Fibroblast of lung (primary cell): ENCODE measurements at regions not wholly inside any gene's neighbourhood (a gene's known extent, or its start where the extent isn't known, plus 50 kb on each side); places are given as distances from the start of the nearest gene placed in this dataset.
A peak's percentile ranks its signal among the peaks of the same experiment; 100 is the strongest.

ENCODE experiments used
- DNase-seq, 2 donors: peaks; one replicate each; pipeline versions ENCODE4 v3.0.0 to v3.0.0-alpha.2; 2010; ENCODE audit warnings: low read depth in 2 of 2
- H2AFZ ChIP-seq: 2 replicates; pipeline ENCODE4 v1.5.1; 2012; ENCODE audit warnings: low read length, control low read depth, inconsistent platforms
- H3K27ac ChIP-seq: 2 replicates; pipeline ENCODE4 v1.5.1; 2011; ENCODE audit warnings: low read length, control low read depth; ENCODE audit not compliant: insufficient read depth
- H3K27me3 ChIP-seq: 2 replicates; pipeline ENCODE4 v1.5.1; 2011; ENCODE audit warnings: mild to moderate bottlenecking, low read length; ENCODE audit not compliant: control insufficient read depth, insufficient read depth
- H3K36me3 ChIP-seq: 2 replicates; pipeline ENCODE4 v1.5.1; 2011; ENCODE audit warnings: low read length; ENCODE audit not compliant: control insufficient read depth, insufficient read depth
- H3K4me1 ChIP-seq: 2 replicates; pipeline ENCODE4 v1.5.1; 2011; ENCODE audit warnings: low read length; ENCODE audit not compliant: control insufficient read depth, insufficient read depth; ENCODE audit errors: extremely low read depth
- H3K4me2 ChIP-seq: 2 replicates; pipeline ENCODE4 v1.5.1; 2011; ENCODE audit warnings: low read length, control low read depth; ENCODE audit not compliant: insufficient read depth; ENCODE audit errors: extremely low read depth
- H3K4me3 ChIP-seq, 4 experiments: fragments of 200-600 bp in 1 of 4; sonication (generic) in 1 of 4; replicated peaks in 1 of 4; 2 replicates each; pipeline ENCODE4 v1.5.1; 2011 to 2016; ENCODE audit warnings: low read length in 4 of 4, low read depth in 3 of 4, mild to moderate bottlenecking in 3 of 4, control low read depth in 2 of 4, inconsistent platforms in 1 of 4, mixed read lengths in 1 of 4; ENCODE audit not compliant: insufficient read depth in 1 of 4; ENCODE audit errors: control extremely low read depth in 1 of 4
- H3K79me2 ChIP-seq: 2 replicates; pipeline ENCODE4 v1.5.1; 2012; ENCODE audit warnings: mild to moderate bottlenecking, low read length, inconsistent platforms; ENCODE audit not compliant: control insufficient read depth, insufficient read depth
- H3K9ac ChIP-seq: 2 replicates; pipeline ENCODE4 v1.5.1; 2011; ENCODE audit warnings: mild to moderate bottlenecking, low read length, control low read depth; ENCODE audit not compliant: insufficient read depth
- H3K9me3 ChIP-seq: 2 replicates; pipeline ENCODE4 v1.5.1; 2012; ENCODE audit warnings: low read depth, low read length; ENCODE audit not compliant: control insufficient read depth, insufficient read depth
- H4K20me1 ChIP-seq: 2 replicates; pipeline ENCODE4 v1.5.1; 2011; ENCODE audit warnings: low read length; ENCODE audit not compliant: control insufficient read depth, insufficient read depth; ENCODE audit errors: extremely low read depth
- EZH2 ChIP-seq: IDR thresholded peaks from 2 replicates; pipeline ENCODE4 v1.5.1; 2012; ENCODE audit warnings: low read length, control low read depth, mild to moderate bottlenecking; ENCODE audit errors: missing control alignments
- TF ChIP-seq, protein P1 (sequence below), 2 donors: IDR thresholded peaks in 1 of 2; conservative IDR thresholded peaks in 1 of 2; 1 replicate in 1 of 2; 2 replicates in 1 of 2; pipeline ENCODE4 v1.5.1; 2011 to 2012; ENCODE audit warnings: low read length in 2 of 2, control low read depth in 1 of 2, inconsistent platforms in 1 of 2, low read depth in 1 of 2, mild to moderate bottlenecking in 1 of 2

- Histone ChIP-seq H3K36me3 (no peaks in the 10 kb centered on the region), H3K4me1 (peaks cover 10% of the 10 kb centered on the region), H3K9me3 (no peaks in the 10 kb centered on the region), H3K27me3 (no peaks in the 10 kb centered on the region), H3K79me2 (no peaks in the 10 kb centered on the region), H2AFZ (no peak overlapping the region), H3K4me3 (no peak overlapping the region), H4K20me1 (no peaks in the 10 kb centered on the region), H3K9ac (no peak overlapping the region), H3K4me2 (no peak overlapping the region), H3K27ac (peak overlapping the region; percentile 18)
- DNase-seq = peak in 1 of 2 donors; percentile 85
- TF ChIP-seq, protein P1, sequence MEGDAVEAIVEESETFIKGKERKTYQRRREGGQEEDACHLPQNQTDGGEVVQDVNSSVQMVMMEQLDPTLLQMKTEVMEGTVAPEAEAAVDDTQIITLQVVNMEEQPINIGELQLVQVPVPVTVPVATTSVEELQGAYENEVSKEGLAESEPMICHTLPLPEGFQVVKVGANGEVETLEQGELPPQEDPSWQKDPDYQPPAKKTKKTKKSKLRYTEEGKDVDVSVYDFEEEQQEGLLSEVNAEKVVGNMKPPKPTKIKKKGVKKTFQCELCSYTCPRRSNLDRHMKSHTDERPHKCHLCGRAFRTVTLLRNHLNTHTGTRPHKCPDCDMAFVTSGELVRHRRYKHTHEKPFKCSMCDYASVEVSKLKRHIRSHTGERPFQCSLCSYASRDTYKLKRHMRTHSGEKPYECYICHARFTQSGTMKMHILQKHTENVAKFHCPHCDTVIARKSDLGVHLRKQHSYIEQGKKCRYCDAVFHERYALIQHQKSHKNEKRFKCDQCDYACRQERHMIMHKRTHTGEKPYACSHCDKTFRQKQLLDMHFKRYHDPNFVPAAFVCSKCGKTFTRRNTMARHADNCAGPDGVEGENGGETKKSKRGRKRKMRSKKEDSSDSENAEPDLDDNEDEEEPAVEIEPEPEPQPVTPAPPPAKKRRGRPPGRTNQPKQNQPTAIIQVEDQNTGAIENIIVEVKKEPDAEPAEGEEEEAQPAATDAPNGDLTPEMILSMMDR (conservative IDR thresholded peaks at IDR 0.05 in 1 of 2, IDR thresholded peaks at IDR 0.05 in 1 of 2; ENCODE audit: low read depth in 1 of 2, low read length in 2 of 2) = no peak
- TF ChIP-seq EZH2 = no peak
Measured at GRCh38 chr14:64639340-64639821, 64.8 kb upstream of the PLEKHG3 start.

DNA sequence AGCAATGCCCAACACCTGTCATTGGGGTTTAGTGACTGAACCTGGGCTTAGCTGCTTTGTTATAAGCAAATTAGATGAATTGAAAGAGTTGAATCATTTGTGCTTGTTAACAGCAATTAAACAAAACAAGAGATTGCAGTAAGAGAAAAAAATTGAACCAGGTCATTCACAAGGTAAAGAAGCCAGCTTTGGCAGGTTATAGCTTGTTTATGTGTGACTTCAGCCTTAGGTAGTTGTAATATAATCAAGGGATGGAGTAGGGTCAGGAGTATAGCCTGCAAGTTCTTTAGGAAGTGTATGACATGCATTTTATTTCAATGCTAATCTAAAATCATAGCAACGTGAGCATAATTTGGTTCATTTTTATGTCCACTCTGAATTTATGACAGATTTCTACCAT, 63.4 kb upstream of the PLEKHG3 start:
- Histone ChIP-seq H2AFZ (no peak overlapping the region), H3K9me3 (no peaks in the 10 kb centered on the region), H3K4me2 (no peak overlapping the region), H3K9ac (no peak overlapping the region), H3K4me1 (peaks cover 16% of the 10 kb centered on the region), H3K79me2 (no peaks in the 10 kb centered on the region), H3K27ac (no peak overlapping the region), H3K27me3 (no peaks in the 10 kb centered on the region), H3K4me3 (no peak overlapping the region), H4K20me1 (no peaks in the 10 kb centered on the region), H3K36me3 (no peaks in the 10 kb centered on the region)
- DNase-seq = no peak
- TF ChIP-seq, protein P1 (conservative IDR thresholded peaks at IDR 0.05 in 1 of 2, IDR thresholded peaks at IDR 0.05 in 1 of 2; ENCODE audit: low read depth in 1 of 2, low read length in 2 of 2) = no peak

- Histone ChIP-seq H3K79me2 (no peaks in the 10 kb centered on the region), H3K9ac (no peak overlapping the region), H3K27me3 (no peaks in the 10 kb centered on the region), H3K4me2 (no peak overlapping the region), H3K4me3 (no peak overlapping the region), H3K9me3 (no peaks in the 10 kb centered on the region), H2AFZ (no peak overlapping the region), H3K36me3 (no peaks in the 10 kb centered on the region), H3K4me1 (peaks cover 16% of the 10 kb centered on the region), H3K27ac (no peak overlapping the region), H4K20me1 (no peaks in the 10 kb centered on the region)
- TF ChIP-seq, protein P1 (conservative IDR thresholded peaks at IDR 0.05 in 1 of 2, IDR thresholded peaks at IDR 0.05 in 1 of 2; ENCODE audit: low read depth in 1 of 2, low read length in 2 of 2) = no peak
- TF ChIP-seq EZH2 = no peak
- no peak for DNase-seq
Measured at GRCh38 chr14:64641760-64642159, 62.5 kb upstream of the PLEKHG3 start.
